ENCODE measurements at regions not wholly inside any gene's neighbourhood (a gene's known extent, or its start where the extent isn't known, plus 50 kb on each side); places are given as distances from the start of the nearest gene placed in this dataset.

- TF ChIP-seq, protein P1, sequence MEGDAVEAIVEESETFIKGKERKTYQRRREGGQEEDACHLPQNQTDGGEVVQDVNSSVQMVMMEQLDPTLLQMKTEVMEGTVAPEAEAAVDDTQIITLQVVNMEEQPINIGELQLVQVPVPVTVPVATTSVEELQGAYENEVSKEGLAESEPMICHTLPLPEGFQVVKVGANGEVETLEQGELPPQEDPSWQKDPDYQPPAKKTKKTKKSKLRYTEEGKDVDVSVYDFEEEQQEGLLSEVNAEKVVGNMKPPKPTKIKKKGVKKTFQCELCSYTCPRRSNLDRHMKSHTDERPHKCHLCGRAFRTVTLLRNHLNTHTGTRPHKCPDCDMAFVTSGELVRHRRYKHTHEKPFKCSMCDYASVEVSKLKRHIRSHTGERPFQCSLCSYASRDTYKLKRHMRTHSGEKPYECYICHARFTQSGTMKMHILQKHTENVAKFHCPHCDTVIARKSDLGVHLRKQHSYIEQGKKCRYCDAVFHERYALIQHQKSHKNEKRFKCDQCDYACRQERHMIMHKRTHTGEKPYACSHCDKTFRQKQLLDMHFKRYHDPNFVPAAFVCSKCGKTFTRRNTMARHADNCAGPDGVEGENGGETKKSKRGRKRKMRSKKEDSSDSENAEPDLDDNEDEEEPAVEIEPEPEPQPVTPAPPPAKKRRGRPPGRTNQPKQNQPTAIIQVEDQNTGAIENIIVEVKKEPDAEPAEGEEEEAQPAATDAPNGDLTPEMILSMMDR (IDR thresholded peaks at IDR 0.05), result no peak
- TF ChIP-seq POLR2A (IDR thresholded peaks at IDR 0.05), result no peak
Observed at GRCh38 chr9:26066237-26066636, 388.0 kb upstream of the TUSC1 start.

Measured in testis (tissue), 2 donors.